ENCODE measurements at regions not wholly inside any gene's neighbourhood (a gene's known extent, or its start where the extent isn't known, plus 50 kb on each side); places are given as distances from the start of the nearest gene placed in this dataset.

DNA sequence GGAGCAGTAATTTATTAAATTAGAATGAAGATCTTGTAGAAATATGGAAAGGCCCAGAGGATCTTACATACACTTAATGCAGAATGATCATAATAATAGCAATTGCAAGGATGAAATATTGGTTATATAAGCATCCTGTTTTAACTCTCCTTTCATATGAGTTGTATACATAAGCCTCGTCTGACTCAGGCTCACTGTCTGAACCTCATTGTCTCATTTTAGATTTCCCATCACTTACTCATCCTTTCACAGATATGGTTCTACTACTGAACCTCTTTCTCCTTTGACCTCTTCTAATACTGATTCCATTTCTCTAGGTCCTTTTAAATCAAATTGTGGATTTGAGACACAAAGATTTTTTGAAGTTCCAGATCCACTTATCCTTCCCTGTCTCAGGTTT, 277.3 kb upstream of the TRPC5 start:
- TF ChIP-seq, protein P1, sequence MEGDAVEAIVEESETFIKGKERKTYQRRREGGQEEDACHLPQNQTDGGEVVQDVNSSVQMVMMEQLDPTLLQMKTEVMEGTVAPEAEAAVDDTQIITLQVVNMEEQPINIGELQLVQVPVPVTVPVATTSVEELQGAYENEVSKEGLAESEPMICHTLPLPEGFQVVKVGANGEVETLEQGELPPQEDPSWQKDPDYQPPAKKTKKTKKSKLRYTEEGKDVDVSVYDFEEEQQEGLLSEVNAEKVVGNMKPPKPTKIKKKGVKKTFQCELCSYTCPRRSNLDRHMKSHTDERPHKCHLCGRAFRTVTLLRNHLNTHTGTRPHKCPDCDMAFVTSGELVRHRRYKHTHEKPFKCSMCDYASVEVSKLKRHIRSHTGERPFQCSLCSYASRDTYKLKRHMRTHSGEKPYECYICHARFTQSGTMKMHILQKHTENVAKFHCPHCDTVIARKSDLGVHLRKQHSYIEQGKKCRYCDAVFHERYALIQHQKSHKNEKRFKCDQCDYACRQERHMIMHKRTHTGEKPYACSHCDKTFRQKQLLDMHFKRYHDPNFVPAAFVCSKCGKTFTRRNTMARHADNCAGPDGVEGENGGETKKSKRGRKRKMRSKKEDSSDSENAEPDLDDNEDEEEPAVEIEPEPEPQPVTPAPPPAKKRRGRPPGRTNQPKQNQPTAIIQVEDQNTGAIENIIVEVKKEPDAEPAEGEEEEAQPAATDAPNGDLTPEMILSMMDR (optimal IDR thresholded peaks at IDR 0.05 in 1 of 3, IDR thresholded peaks at IDR 0.05 in 1 of 3, conservative IDR thresholded peaks at IDR 0.05 in 1 of 3; ENCODE audit: extremely low read depth in 1 of 3, insufficient read depth in 2 of 3, low read length in 3 of 3), result no peak
- no peak for TF ChIP-seq EZH2 (IDR thresholded peaks at IDR 0.05; ENCODE audit: low read length)

Measured in keratinocyte (primary cell).